Stimulated activated CD4-positive, alpha-beta T cell treated with anti-CD3 and anti-CD28 coated beads, Interleukin-2, amount 100 ng/mL, for 24 hours (primary cell): ENCODE measurements at regions not wholly inside any gene's neighbourhood (a gene's known extent, or its start where the extent isn't known, plus 50 kb on each side); places are given as distances from the start of the nearest gene placed in this dataset.
"Not testable (repeated sequence)": the region's sequence is repeated elsewhere in the genome, so short reads cannot be mapped to it uniquely, and the experiment has no call there.

Experiments used
- DNase-seq, 2 donors: peaks; one replicate each; pipeline ENCODE4 v3.0.0-alpha.2; 2020

GRCh38 chr17:52696362-52696761 is 537.8 kb upstream of the CA10 start:
- no peak for DNase-seq

DNA sequence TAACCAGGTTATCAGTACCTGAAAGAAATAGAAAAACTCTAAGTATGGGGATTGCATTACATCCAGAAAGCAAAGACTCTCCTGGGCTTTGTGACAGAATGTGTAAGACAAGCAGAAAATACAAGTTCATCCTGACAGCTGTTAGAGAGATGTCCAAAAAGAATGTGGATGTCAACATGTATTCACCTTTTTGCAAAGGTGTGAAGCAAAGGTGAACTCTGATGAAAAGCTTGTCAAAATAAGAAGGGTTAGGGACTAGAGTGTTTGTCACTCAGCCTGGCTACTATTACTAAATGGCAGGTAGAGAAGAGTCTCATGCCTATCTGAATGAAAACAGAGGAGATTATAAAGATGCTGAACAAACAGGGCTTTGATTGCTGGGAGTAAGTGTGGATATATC is 527.6 kb upstream of the CA10 start:
- no peak for DNase-seq

DNA sequence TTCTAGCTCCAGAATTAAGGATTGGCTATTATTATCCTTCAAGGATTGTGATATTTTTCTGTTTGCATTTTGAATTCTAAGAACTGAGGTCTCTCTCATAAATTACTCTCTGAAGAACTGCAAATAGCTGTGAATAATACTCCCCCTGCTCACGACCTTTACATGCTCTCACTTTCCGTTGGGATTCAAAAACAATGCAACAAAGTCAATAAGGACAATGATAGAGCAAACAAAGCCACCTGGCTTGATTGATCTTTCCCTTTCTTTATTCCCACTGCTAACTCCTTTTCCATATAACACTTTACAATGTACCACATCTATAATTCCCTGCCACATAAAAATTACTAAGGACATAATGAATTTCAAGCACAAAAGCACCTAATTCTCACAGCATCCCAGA is 523.0 kb upstream of the CA10 start:
- no peak for DNase-seq

GRCh38 chr17:52678211-52678610 is 519.7 kb upstream of the CA10 start:
- DNase-seq = no peak

DNA sequence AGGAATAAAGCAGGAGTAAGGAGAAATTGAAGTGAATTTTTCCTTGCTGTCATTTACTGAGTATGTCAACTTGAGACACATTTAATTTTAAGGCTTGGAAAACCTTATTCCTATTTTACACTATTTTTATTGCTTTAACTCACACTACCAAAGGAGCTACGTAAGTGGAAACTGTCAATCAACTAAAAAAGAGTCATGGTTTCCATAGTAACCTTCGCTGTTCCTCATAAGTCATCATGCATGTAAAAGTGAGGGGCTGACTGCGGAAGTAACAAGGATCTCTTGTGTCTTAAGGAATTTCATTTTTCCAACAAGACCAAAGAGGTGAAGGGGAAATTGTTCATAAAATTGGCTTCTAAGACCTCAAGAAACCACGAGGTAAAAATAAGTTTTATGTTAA is 516.2 kb upstream of the CA10 start:
- DNase-seq = no peak

DNA sequence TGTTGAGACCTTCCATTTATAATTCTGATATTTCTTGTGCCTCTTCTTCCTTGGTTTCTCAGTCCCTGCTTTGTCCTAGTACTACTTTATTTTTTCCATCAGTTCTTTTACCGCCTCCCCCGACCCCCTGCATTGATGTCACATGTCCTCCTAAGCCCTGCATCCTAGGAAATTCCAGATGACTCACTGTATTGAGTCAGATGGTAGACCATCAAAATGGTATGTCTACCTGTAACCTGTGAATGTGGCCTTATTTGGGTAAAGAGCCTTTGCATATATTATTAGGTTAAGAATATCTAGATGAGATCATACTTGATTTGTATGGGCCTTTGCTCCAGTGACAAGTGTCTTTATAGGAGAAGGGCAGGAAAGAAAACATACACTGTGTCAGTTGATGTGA is 515.3 kb upstream of the CA10 start:
- no peak for DNase-seq

DNA sequence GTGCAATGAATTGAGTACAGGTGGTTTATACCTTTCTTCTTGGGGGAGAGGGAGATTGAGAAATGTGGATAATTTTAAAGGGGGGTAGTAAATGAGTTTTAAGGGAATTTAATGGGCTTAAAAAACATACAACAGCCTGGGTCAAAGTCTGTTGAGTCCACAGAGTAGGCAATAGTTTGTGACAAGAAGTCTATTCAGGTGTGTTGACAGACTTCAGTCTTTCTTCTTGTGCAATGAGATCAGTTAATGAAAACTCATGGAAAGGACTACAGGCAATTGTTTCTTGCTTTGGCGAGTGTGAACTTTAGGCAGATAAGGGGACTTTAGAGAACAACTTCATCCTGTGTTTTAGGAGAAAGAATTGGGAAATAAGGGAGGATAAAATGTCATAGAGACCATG is 507.8 kb upstream of the CA10 start:
- DNase-seq = no peak

DNA sequence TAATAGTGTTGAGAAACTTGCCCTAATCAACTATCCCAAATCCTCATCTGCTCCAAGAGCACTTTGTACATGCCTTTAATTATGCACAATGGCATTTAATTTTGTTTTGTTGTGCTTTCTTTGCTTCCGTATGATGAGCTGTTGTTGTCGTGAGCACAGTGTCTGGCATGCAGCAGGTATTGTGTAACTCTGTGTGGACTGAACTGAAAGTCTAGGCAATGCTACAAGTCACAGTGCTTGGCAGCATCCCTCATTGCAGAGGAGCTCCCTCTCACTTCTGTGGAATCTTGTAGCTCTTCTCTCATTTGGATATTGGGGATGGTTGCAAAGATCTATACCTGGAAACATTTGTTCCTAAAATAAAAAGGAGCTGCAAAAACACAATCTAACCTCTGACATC is 502.2 kb upstream of the CA10 start:
- DNase-seq = no peak

DNA sequence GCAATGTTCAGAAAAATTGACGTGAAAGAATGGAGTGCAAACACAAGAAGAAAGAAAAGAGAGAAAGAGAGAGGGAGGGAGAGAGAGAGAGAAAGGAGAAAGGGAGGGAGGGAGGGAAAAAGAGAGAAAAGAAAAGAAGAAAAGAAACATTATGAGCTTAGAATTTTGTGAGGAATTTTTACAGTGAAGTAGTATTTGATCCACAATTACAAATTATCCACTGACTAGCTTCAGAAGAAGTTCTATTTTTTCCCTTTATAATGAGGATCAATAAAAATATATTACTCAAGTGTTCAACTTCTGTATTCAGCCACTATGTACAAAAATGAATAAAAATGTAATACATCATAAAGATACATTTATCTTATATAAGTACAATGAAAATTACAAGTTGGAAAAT is 494.5 kb upstream of the CA10 start:
- DNase-seq = no peak

DNA sequence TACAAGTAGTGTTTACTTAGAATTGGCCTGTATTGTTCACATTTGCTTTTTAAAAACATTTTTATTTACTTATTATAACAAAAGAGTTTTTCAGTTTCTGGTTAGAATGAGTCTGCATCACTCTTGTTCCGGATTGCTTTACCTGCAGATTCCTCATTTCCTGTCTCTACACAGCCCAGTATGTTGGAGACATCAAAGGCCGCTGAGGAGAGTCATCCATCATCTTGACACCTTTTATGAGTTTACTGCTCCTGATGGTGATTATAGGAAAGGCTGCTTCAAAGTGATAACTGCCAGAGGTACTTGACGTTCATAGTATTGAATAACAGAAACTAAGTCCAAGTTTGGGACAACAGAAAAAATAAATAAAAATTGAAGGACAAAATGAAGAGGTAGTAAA is 490.5 kb upstream of the CA10 start:
- DNase-seq = no peak

DNA sequence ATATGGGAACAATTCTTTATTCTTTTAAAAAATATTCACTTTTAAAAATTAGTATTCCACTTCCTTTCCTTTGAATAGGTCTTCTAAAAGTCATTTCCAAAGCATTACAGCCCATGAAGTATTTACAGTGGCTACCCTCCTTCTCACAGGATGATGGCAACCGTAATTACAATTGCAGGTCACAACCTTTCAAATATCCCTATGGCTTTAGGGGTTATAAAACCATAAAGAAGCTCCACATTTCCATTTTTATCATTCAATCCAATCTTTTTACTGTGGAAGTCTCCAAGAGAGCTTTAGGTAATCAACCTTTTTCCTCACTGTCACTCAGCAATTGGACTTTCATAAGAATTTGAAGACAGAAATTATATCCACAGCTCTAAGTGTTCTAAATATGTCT is 488.9 kb upstream of the CA10 start:
- DNase-seq = no peak

DNA sequence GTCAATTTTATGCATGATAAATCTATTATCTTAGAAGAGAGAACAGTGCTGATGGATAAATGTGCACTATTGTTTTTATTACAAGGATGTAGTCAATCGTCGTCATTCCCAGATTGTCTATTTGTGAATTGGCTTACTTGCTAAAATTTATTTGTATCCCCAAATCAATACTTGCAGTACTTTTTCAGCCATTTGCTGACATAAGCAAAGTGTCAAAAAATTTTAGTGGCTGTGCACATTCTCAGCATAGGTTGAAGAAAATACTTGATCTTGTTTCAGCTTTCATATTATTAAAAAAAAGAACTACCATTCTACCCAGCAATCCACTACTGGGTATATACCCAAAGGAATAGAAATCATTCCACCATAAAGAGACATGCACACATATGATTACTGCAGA is 477.9 kb upstream of the CA10 start:
- no peak for DNase-seq

DNA sequence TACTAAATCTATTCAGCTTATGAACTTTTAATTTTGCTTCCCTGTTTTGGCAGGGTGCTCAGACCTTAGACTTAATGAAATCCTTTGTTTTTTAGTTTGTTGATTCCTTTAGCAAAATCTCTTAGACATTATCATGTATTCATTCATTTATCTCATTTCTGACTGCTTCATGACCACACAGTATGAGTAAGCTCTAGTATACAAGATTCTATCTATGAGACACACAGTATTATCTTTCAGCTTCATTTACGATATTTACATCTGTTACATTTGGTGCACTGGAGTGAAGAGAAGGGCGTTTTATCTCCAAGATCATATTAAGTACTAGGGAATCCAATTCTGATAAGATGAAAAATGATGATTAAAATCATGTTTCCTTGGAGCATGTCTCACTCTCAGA is 448.1 kb upstream of the CA10 start:
- no peak for DNase-seq

- no peak for DNase-seq
These were observed 447.6 kb upstream of the CA10 start for GRCh38 chr17:52606098-52606497.

- DNase-seq = no peak
These were observed 445.6 kb upstream of the CA10 start for GRCh38 chr17:52604105-52604504.

DNA sequence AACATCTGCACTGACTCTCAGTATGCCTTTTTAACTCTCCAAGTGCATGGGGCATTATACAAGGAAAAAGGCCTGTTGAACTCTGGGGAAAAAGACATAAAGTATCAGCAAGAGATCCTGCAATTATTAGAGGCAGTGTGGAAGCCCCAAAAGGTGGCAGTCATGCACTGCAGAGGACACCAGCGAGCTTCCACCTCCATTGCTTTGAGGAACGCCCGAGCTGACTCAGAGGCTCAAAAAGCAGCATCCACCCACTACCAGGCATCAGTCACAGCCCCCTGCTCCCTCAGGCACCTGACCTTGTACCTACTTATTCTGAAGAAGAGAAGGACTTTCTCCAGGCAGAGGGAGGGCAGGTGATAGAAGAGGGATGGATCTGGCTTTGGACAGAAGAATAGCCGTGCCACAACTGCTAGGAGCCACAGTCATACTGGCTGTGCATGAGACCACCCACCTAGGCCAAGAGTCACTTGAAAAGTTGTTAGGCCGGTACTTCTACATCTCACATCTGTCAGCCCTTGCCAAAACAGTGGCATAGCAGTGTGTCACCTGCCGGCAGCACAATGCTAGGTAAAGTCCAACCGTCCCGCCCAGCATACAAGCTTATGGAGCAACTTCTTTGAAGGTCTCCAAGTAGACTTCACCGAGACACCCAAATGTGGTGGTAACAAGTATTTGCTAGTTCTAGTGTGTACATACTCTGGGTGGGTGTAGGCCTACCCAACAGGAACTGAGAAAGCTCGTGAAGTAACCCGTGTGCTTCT is 439.1 kb upstream of the CA10 start:
- DNase-seq = not testable (repeated sequence)

DNA sequence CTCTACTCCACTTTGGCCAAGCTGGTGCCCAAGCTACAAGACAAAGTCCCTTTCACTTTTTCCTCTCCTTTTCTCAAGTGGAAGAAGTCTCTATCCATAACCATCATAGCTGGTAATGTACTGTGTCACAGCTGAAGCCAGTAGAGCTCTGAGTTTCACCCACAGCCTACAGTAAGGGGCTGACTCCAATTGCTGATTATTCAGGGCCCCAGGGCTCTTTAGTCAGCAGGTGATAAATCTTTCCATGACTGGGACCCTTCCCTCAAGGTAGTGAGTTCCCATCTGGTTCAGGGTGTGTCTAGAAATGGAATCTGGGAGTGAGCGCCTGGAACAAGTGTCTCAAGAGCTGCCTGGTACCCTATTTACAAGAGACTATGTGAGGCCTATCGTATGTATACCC is 436.0 kb upstream of the CA10 start:
- DNase-seq = no peak

GRCh38 chr17:52546990-52547389 is 388.5 kb upstream of the CA10 start:
- DNase-seq = no peak

- no peak for DNase-seq
These were observed 388.0 kb upstream of the CA10 start for GRCh38 chr17:52546493-52546892.

DNA sequence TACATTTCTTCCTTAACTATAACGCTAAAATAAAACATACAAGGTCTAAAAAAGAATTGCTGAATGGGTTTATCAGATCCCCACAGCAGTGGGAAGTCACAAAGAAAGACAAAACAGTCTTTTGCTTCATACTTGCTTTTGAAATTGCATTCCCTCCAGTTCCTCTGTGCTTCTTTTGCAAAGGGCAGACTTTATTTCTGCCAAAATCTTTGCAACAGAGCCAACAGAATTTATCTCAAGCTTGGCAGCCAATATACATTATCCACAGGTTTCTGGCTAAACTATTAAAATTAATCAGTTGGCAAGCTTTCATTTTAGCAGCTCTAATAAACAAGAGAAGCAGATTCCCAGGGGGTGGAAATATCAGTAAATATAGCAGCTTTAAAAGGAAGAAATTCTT is 378.9 kb upstream of the CA10 start:
- DNase-seq = no peak

GRCh38 chr17:52536489-52536888 is 378.0 kb upstream of the CA10 start:
- no peak for DNase-seq

DNA sequence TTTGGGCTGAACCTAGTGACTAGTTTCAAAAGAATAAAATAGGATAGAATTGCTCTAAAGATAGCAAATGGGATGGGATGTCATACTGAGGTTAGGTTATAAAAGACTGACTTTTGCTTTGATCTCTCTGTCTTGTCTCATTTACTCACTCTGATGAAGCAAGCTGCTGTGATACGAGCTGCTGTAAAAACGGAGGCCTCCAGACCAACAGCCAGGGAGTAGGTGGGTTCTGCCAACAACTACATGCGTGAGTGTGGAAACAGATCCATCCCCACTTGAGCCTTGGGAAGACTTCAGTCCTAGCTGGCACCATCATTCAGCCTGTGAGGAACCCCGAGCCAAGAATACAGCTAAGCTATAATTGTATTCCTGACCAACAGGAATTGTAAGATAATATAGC is 373.9 kb upstream of the CA10 start:
- DNase-seq = no peak

- DNase-seq = no peak
These were observed 365.7 kb upstream of the CA10 start for GRCh38 chr17:52524096-52524637.

DNA sequence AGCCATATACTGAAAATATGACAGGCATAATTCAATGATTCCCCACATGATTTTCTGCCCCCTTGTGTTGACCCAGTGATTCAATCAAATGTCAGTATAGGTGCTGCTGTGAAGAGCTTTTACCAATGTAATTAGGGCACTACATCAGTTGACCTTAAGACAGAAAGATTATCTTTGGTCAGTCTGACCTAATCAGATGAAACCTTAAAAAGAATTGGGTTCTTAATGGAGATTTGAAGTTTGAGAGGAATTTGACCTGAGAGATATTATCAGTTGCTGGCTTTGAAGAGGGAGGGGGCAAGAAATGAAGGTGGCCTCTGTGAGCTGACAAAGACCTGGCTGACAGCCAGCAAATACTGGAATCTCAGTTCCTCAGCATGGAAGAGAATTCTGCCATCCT is 358.7 kb upstream of the CA10 start:
- no peak for DNase-seq

DNA sequence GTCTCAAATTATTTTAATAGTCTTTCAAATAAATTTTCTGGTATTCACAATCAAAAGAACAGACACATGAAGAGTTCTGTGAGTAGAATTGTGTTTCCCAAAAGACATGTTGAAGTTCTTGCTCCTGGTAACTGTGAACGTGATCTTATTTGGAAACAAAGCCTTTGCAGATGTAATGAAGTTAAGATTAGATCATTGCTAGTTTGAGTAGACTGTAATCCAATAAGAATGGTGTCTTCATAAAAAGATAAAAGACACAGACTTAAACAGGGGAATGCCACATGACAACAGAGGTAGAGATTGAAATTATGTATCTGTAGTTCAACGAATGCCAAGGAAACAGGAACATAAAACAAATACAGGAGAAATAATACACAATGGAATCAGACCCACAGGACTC is 357.4 kb upstream of the CA10 start:
- no peak for DNase-seq
